DMS79 (cell line): ENCODE measurements at regions not wholly inside any gene's neighbourhood (a gene's known extent, or its start where the extent isn't known, plus 50 kb on each side); places are given as distances from the start of the nearest gene placed in this dataset.
A peak's percentile ranks its signal among the peaks of the same experiment; 100 is the strongest.
"Not testable (repeated sequence)": the region's sequence is repeated elsewhere in the genome, so short reads cannot be mapped to it uniquely, and the experiment has no call there.

ENCODE experiments used
- DNase-seq: peaks from one replicate; lab custom pipeline; 2025; lab: John Stamatoyannopoulos, UW

- DNase-seq: no peak
Observed at GRCh38 chr2:111667542-111668273, 216.3 kb downstream of the ANAPC1 start.

GRCh38 chr2:111668274-111668616, 215.7 kb downstream of the ANAPC1 start:
- DNase-seq: no peak

- no peak for DNase-seq
Observed at GRCh38 chr2:111668741-111669140, 215.3 kb downstream of the ANAPC1 start.

- no peak for DNase-seq
Observed at GRCh38 chr2:111669928-111670695, 213.9 kb downstream of the ANAPC1 start.

- no peak for DNase-seq
Observed at GRCh38 chr2:111670776-111671175, 213.2 kb downstream of the ANAPC1 start.

GRCh38 chr2:111671426-111672150, 212.4 kb downstream of the ANAPC1 start:
- DNase-seq: no peak

GRCh38 chr2:111672641-111673040, 211.4 kb downstream of the ANAPC1 start:
- not testable (repeated sequence) for DNase-seq

- DNase-seq: no peak
Observed at GRCh38 chr2:111673526-111673925, 210.5 kb downstream of the ANAPC1 start.

- no peak for DNase-seq
Observed at GRCh38 chr2:111675419-111676194, 208.4 kb downstream of the ANAPC1 start.

- no peak for DNase-seq
Observed at GRCh38 chr2:111676291-111676822, 207.6 kb downstream of the ANAPC1 start.

GRCh38 chr2:111678161-111678560, 205.8 kb downstream of the ANAPC1 start:
- DNase-seq: no peak

GRCh38 chr2:111678651-111679050, 205.3 kb downstream of the ANAPC1 start:
- peak; percentile 49 for DNase-seq

- DNase-seq: no peak
Observed at GRCh38 chr2:111679202-111679601, 204.8 kb downstream of the ANAPC1 start.

- no peak for DNase-seq
Observed at GRCh38 chr2:111684611-111685010, 199.4 kb downstream of the ANAPC1 start.

GRCh38 chr2:111685342-111685741, 198.7 kb downstream of the ANAPC1 start:
- no peak for DNase-seq

GRCh38 chr2:111686994-111687393, 197.0 kb downstream of the ANAPC1 start:
- DNase-seq: no peak

GRCh38 chr2:111687911-111688310, 196.1 kb downstream of the ANAPC1 start:
- no peak for DNase-seq

- no peak for DNase-seq
Observed at GRCh38 chr2:111688482-111688881, 195.5 kb downstream of the ANAPC1 start.

GRCh38 chr2:111689174-111689573, 194.8 kb downstream of the ANAPC1 start:
- no peak for DNase-seq

GRCh38 chr2:111689941-111690340, 194.1 kb downstream of the ANAPC1 start:
- no peak for DNase-seq

- no peak for DNase-seq
Observed at GRCh38 chr2:111691164-111691875, 192.7 kb downstream of the ANAPC1 start.
